Small intestine (tissue), 7 donors: ENCODE measurements at regions not wholly inside any gene's neighbourhood (a gene's known extent, or its start where the extent isn't known, plus 50 kb on each side); places are given as distances from the start of the nearest gene placed in this dataset.

Experiments used
- DNase-seq, 2 donors: peaks; one replicate each; pipeline versions ENCODE4 v3.0.0 to v3.0.0-alpha.2; 2013
- FAIRE-seq: peaks from 2 replicates; lab custom pipeline; 2012; peaks lifted over from hg19 to GRCh38; lab: Jason Lieb, UNC
- H3K27ac ChIP-seq, 3 donors: one replicate each; pipeline ENCODE4 v1.5.1; 2013; ENCODE audit warnings: low read length in 2 of 3, mild to moderate bottlenecking in 2 of 3, control low read depth in 1 of 3, inconsistent platforms in 1 of 3, low read depth in 1 of 3, moderate library complexity in 1 of 3
- H3K27me3 ChIP-seq, 3 donors: one replicate each; pipeline ENCODE4 v1.6.1; 2013; ENCODE audit warnings: low read length in 3 of 3, inconsistent platforms in 1 of 3; ENCODE audit not compliant: control insufficient read depth in 3 of 3, insufficient read depth in 3 of 3
- H3K36me3 ChIP-seq, 3 donors: one replicate each; pipeline ENCODE4 v1.6.1; 2013; ENCODE audit warnings: low read length in 3 of 3, inconsistent platforms in 1 of 3, low read depth in 1 of 3, mild to moderate bottlenecking in 1 of 3, moderate library complexity in 1 of 3; ENCODE audit not compliant: control insufficient read depth in 3 of 3, insufficient read depth in 2 of 3
- H3K4me1 ChIP-seq, 3 donors: one replicate each; pipeline ENCODE4 v1.6.1; 2013; ENCODE audit warnings: low read length in 2 of 3, inconsistent platforms in 1 of 3, low read depth in 1 of 3, mild to moderate bottlenecking in 1 of 3, moderate library complexity in 1 of 3; ENCODE audit not compliant: control insufficient read depth in 3 of 3, insufficient read depth in 2 of 3
- H3K4me3 ChIP-seq, 3 donors: one replicate each; pipeline ENCODE4 v1.5.1; 2013; ENCODE audit warnings: low read length in 3 of 3, control low read depth in 1 of 3, inconsistent platforms in 1 of 3, low read depth in 1 of 3, mild to moderate bottlenecking in 1 of 3, moderate library complexity in 1 of 3
- H3K9me3 ChIP-seq, 2 donors: one replicate each; pipeline ENCODE4 v1.6.1; 2013; ENCODE audit warnings: low read depth in 1 of 2, low read length in 1 of 2; ENCODE audit not compliant: control insufficient read depth in 2 of 2, insufficient read depth in 1 of 2
- WGBS, 3 donors: extraction: QIAGEN DNeasy Blood & Tissue Kit; methylation state at CpG; one replicate each; pipeline ENCODE4 v1.1.7; 2013; 5-methylcytosine and 5-hydroxymethylcytosine counted together
- donor health status: healthy with polysubstance abuse.
- donor health status: control.
- donor health status: control.
- donor health status: Bipolar disorder and iron deficiency.
- donor health status: healthy.

DNA sequence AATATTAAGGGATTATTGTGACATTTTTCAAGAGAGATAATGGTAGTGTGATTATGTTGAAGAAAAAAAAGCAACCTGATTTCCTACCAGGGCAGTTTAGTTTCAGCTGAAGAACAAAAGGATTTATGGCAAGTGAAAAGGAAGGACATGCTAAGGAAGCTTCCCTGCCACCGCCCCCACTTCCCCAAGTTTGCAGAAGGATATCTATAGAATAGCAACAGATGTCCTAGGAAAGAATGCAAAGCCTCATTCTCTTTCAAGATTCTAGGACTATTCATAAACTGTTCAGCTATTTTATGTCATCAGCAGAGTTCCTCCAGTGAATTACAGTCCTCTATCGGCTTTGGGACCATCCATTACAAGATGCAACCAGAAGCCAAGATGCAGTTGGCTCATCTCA lies 160.8 kb downstream of the SATB1 start:
- FAIRE-seq, result no peak
- H3K9me3 ChIP-seq, result peaks cover 0 to 4% of the 10 kb centered on the region in 2 donors
- H3K27ac ChIP-seq, result no peak overlapping the region
- no peak overlapping the region for H3K4me3 ChIP-seq
- no peak for DNase-seq
- H3K27me3 ChIP-seq, result peaks cover 0 to 2% (median 0%) of the 10 kb centered on the region in 3 donors
- no peaks in the 10 kb centered on the region for H3K4me1 ChIP-seq
- 52 to 78% (median 71%) methylated on average over 2 of the region's 2 CpGs for WGBS, 3 donors
- no peaks in the 10 kb centered on the region for H3K36me3 ChIP-seq

DNA sequence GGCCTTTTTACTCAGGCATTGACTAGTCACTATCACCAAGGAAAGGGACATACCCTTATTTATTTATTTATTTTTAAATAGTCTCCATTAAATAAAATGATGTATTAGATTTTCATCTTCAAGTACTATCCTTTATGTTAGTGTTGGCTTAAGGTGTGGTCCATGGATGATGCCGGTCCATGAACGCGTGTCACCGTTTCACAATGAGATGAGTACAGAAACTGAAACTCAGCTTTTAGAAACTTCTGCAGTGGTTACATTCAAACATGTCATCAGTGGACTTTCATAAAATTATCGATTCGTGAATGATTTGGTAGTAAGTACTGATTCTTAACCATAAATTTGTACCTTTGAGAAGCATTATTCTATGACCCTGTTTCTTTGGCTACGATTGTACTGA lies 166.6 kb downstream of the SATB1 start:
- Histone ChIP-seq H3K4me1 (no peaks in the 10 kb centered on the region), H3K9me3 (peaks cover 0 to 4% of the 10 kb centered on the region in 2 donors), H3K4me3 (no peak overlapping the region), H3K27me3 (peaks cover 0 to 2% (median 0%) of the 10 kb centered on the region in 3 donors), H3K36me3 (no peaks in the 10 kb centered on the region), H3K27ac (no peak overlapping the region)
- no peak for DNase-seq
- no peak for FAIRE-seq
- WGBS, 3 donors, result 78 to 90% (median 78%) methylated on average over 7 of the region's 7 CpGs

DNA sequence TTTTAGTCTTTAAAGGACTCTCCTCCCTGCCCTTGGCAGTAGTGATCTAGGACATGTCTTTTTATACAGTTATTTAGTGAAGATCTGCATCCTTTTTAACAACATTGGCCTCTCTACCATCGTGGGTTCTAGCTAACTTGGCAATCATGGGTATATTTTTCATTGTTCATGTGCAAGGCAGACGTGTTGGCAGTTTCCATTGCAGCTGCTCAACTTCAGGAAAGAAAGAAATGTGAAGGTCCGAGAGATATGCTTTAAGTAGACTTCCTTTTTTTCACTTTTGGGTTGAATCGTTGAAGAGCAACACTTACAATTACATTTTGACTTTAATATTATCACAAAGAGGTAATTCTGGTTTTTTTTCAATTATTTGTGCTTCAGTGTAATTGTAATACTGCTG lies 172.6 kb downstream of the SATB1 start:
- no peak for FAIRE-seq
- H3K36me3 ChIP-seq, result no peaks in the 10 kb centered on the region

DNA sequence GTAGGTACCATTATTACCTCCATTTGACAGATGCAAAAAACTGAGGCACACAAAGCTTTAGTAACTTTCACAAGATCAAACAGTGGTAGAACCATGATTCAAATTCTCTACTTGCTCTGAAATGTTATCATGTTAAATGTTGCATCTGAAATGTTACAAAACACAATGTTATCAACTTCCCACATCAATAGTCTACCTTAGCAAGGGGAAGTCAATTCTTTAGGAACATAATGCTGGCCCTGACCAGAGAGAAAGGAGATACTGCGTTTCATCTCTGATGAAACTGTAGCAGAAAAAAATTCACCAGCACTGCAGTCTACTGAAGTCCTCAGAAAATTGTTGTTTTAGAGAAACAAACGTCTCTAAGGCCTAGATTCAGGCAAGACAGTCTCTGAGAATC lies 174.1 kb downstream of the SATB1 start:
- Histone ChIP-seq H3K27me3 (no peaks in the 10 kb centered on the region), H3K27ac (no peak overlapping the region), H3K36me3 (no peaks in the 10 kb centered on the region), H3K9me3 (no peaks in the 10 kb centered on the region), H3K4me3 (no peak overlapping the region), H3K4me1 (no peaks in the 10 kb centered on the region)
- DNase-seq (no peak), FAIRE-seq (no peak)
- 46 to 56% (median 49%) methylated on average over 2 of the region's 2 CpGs for WGBS, 3 donors

More for the DNA sequence above, 172.6 kb downstream of the SATB1 start:
- 48 to 60% (median 58%) methylated on average over 4 of the region's 4 CpGs for WGBS, 3 donors
- no peak overlapping the region for H3K4me3 ChIP-seq
- no peaks in the 10 kb centered on the region for H3K9me3 ChIP-seq
- no peak overlapping the region for H3K27ac ChIP-seq
- no peaks in the 10 kb centered on the region for H3K27me3 ChIP-seq
- no peak for DNase-seq
- H3K4me1 ChIP-seq, result no peaks in the 10 kb centered on the region

DNA sequence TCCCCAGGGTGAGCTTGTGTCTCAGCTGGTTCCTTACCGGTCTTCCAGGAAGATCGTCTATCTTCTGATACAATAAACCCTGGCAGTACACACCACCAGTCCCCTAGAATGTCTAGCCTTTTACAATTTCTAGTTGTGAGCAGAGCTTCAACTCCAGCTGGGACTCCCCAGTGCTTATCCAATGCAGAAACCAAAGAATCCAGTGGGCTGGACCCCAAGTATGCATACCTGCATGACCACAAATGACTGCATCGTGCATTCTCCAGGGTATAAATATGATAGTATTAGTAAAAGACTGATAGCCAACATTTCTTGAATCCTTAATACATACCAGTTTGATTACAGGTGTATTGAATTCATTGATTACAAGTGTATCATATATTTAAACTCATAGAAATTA lies 176.0 kb downstream of the SATB1 start:
- H3K9me3 ChIP-seq, result no peaks in the 10 kb centered on the region
- WGBS, 3 donors, result 86 to 89% (median 87%) methylated on average over 3 of the region's 3 CpGs
- no peak overlapping the region for H3K27ac ChIP-seq
- no peak for DNase-seq
- no peak overlapping the region for H3K4me3 ChIP-seq
- H3K36me3 ChIP-seq, result no peaks in the 10 kb centered on the region
- no peaks in the 10 kb centered on the region for H3K27me3 ChIP-seq
- FAIRE-seq, result no peak
- H3K4me1 ChIP-seq, result no peaks in the 10 kb centered on the region

DNA sequence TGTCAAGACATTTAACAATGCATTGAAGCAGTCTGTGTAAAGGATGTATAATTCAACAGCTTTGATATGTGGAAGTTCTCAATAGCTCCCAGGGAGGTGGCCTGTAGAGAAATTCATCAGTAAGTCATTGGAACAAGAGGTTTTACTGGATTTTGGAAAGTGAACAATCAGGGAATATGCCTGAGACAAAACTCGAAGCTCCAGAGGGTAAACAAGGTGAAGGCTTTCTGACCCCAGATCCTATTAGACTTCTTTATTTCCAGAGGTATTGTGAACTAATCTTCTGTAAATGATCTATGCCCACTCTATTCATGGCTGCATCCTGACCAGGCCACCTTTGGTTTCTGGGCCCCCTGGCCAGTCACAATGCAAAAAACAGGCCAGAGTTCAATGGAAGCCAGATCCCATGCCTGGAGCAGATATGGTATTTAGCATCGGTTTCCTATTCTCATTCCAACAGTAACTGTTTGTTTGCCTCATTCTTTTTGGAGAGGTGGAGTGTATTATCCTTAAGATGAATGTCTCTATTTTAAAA lies 177.3 kb downstream of the SATB1 start:
- H3K36me3 ChIP-seq, result no peaks in the 10 kb centered on the region
- no peak overlapping the region for H3K4me3 ChIP-seq
- DNase-seq, result no peak
- no peaks in the 10 kb centered on the region for H3K9me3 ChIP-seq
- no peaks in the 10 kb centered on the region for H3K4me1 ChIP-seq
- no peak overlapping the region for H3K27ac ChIP-seq
- no peak for FAIRE-seq
- 31 to 47% (median 46%) methylated on average over 2 of the region's 2 CpGs for WGBS, 3 donors
- H3K27me3 ChIP-seq, result no peaks in the 10 kb centered on the region

DNA sequence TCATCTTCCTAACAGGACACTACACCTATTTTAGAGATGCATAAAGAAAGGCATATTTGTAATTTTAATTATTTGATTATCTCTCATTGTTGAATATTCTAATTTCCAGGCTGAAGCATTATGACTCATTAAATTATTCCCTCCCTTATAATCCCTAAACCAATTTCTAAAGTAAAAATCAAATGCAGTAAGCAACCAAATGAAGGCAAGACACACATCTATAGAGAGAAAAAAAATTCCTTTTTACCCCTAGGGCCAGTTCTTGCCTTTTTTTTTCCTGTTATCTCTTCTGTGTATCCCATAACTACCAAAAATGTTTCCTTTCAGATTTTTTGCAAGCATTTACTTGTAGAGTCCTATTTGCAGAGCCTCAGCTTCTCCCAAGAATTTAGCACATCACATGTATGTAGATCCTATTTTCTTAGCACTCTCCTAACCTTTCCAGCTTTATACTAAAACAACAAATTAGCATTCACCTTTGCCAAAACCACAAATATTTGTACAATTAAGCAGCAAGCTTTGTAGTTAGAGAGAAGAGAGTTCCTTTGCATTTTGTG lies 177.9 kb downstream of the SATB1 start:
- H3K27me3 ChIP-seq, result no peaks in the 10 kb centered on the region
- DNase-seq (no peak), FAIRE-seq (no peak)
- no peaks in the 10 kb centered on the region for H3K4me1 ChIP-seq
- H3K36me3 ChIP-seq, result no peaks in the 10 kb centered on the region
- no peak overlapping the region for H3K4me3 ChIP-seq
- H3K9me3 ChIP-seq, result no peaks in the 10 kb centered on the region
- no peak overlapping the region for H3K27ac ChIP-seq

DNA sequence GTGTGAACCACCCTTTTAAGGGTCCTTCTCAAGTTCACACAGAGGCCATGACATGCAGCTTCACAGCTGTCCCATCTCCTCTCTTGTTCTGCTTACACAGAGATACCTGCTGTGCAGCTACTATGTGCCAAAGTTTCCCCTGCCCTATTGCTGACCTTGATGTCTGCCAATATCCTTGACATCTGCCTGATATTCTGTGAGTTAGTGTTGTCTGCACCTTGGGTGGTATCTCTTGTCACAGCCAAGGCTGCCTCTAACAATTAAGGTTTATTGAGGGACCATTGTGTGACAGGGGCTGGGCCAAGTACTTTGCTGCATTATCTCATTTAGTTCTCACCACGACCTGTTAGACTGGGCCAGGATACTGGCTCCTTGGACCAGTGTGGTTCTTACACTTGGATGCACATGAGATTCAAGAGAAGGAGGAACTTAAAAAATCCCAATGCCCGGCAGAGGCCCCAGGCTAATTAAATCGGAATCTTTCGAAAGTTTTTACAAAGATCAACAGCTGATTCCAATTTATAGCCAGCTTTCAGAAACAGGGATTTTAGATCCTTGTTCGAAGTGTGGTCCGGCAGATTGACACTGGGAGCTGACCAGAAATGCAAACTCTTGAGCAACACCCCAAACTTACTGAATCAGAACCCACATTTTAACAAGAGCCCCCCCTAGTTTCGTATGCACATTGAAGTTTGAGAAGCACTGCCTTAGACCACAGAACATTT lies 178.6 kb downstream of the SATB1 start:
- Histone ChIP-seq H3K27me3 (no peaks in the 10 kb centered on the region), H3K36me3 (no peaks in the 10 kb centered on the region), H3K27ac (no peak overlapping the region), H3K4me1 (no peaks in the 10 kb centered on the region), H3K9me3 (no peaks in the 10 kb centered on the region), H3K4me3 (no peak overlapping the region)
- WGBS, 3 donors, result 64 to 68% (median 65%) methylated on average over 7 of the region's 7 CpGs
- DNase-seq, result no peak
- no peak for FAIRE-seq
